Fibroblast of villous mesenchyme (primary cell): ENCODE measurements at regions not wholly inside any gene's neighbourhood (a gene's known extent, or its start where the extent isn't known, plus 50 kb on each side); places are given as distances from the start of the nearest gene placed in this dataset.

Source experiments
- DNase-seq: peaks from one replicate; pipeline ENCODE4 v3.0.0-alpha.2; 2010; ENCODE audit warnings: low read depth
- H3K4me3 ChIP-seq: 2 replicates; pipeline ENCODE4 v1.5.1; 2011; ENCODE audit warnings: low read depth, mild to moderate bottlenecking, low read length
- TF ChIP-seq, protein P1 (sequence below): IDR thresholded peaks from 2 replicates; pipeline ENCODE4 v1.5.1; 2012; ENCODE audit warnings: low read depth, mild to moderate bottlenecking, low read length; ENCODE audit not compliant: insufficient read depth

DNA sequence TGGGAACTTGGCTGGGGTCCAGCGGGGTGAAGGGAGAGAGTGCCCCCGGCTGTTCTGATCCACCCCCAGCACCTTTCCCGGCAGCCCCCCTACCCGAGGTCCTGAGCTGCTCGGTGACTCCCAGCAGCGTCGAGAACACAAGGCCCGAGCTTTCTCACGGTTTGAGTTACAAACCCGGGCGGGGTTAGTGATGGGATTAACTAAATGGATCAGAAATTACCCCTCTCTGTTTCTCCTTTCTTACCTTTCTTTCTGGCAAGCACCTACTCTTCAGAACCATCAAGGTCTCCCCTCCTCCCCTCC lies 139.4 kb upstream of the GPC1 start:
- DNase-seq, result no peak
- TF ChIP-seq, protein P1, sequence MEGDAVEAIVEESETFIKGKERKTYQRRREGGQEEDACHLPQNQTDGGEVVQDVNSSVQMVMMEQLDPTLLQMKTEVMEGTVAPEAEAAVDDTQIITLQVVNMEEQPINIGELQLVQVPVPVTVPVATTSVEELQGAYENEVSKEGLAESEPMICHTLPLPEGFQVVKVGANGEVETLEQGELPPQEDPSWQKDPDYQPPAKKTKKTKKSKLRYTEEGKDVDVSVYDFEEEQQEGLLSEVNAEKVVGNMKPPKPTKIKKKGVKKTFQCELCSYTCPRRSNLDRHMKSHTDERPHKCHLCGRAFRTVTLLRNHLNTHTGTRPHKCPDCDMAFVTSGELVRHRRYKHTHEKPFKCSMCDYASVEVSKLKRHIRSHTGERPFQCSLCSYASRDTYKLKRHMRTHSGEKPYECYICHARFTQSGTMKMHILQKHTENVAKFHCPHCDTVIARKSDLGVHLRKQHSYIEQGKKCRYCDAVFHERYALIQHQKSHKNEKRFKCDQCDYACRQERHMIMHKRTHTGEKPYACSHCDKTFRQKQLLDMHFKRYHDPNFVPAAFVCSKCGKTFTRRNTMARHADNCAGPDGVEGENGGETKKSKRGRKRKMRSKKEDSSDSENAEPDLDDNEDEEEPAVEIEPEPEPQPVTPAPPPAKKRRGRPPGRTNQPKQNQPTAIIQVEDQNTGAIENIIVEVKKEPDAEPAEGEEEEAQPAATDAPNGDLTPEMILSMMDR, result no peak
- H3K4me3 ChIP-seq, result no peak overlapping the region

DNA sequence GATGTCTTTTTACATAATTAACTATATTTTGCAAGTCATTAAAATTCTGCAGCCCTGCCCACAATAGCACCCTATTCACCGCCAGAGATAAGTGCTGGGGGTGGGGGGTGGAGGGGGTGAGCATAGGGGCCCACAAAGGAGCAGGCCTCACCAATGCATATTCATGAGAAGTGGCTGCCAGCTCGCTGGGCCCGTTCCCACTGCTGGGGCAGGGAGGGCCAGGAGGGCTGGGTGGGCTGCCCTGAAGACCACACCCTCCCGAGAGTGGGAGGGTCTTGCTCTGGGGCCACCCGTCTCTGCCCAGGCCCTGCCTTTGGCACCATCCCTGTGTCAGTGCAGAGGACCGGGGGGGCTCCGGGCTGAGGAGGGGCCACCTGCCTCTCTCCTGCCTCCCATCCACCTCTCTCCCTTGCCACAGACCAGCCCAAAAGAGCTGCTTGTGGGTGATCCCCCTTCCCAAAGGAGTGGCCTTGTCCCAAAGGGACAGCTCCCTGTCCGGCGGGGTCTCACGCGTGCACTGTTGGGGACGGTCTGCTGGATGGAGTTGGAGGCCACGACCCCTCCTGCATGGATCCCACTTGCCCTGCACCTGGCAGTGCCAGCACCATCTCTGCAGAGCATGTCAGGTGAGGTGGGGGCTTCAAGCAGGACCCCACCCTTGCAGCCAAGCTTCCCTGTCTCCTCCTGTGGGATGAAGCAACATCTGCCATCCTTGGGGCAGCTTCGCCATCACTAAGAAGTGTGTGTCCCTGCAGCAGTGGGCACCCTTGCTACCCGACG lies 138.8 kb upstream of the GPC1 start:
- TF ChIP-seq, protein P1, result no peak
- H3K4me3 ChIP-seq, result no peak overlapping the region
- no peak for DNase-seq

DNA sequence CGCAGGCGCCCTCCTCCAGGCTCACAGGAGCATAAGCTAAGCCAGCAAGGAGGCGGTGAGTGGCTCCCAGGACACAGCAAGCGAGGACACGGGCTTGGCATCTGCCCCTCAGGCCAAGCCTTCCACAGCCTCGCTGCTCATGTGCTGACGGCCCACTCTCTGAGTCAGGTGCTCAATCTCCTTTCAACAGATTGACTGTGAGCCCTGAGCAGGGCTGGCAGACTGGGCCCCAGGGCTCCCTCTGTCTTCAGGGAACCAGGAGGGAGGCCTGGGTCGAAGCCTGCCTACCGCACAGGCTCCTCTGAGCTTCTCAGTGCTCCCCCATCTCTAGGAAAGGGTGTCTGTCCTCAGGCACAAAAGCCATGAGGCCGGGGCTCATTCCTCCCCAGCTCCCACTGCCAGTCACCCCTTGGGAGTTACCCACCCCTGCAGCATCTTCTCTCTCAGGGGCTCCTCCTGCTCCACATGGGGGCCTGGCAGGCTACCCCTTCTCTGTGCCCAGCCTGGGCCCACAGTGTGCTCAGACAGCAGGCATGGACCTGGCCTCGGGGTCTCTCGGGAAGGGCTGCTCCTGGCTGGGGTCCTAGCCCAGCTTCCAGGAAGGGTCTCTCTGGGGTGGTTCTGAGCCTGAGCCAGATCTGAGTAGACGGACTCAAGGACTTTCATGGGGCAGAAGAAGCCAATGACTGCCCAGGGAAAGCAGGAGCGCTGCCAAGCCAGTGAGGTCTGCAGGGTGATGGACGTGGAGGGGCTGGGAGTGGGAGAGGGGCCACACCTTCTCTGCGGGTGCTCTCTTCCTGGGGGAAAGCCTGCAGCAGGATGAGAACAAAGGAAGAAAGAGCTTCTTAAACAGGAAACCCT lies 138.0 kb upstream of the GPC1 start:
- TF ChIP-seq, protein P1, result no peak
- no peak for DNase-seq
- no peak overlapping the region for H3K4me3 ChIP-seq

DNA sequence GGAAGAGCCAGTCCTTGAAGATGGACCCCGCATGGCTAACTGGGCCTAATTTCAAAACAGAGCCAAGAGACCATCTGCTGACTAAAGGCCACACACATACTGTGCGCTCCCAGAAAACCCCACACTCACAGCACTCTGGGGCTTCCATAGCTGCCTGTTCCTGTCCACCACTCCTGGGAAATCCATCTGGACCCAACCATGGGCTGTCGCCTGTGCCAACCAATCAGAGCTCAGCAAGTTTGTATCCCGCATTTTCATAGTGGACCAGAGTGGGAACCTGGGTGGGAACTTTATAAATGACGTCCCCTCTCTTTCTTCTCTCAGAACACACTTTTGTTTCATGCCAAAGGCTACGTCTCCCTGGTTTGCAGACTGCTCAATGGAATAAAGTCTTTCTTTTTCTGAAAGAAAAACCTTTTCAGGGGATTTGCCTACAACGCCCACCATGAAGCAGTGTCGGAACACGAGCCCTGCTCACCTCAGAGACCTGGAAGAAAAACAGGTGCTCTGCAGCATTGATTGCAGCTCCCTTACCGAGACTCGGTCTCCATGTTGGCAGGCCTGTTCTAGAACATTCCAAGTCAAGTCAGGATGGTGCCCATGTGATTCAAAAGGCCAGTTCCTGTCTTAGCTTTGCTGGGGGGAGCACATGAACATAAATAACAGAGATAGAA lies 137.2 kb upstream of the GPC1 start:
- TF ChIP-seq, protein P1, result no peak
- no peak overlapping the region for H3K4me3 ChIP-seq
- DNase-seq, result no peak

DNA sequence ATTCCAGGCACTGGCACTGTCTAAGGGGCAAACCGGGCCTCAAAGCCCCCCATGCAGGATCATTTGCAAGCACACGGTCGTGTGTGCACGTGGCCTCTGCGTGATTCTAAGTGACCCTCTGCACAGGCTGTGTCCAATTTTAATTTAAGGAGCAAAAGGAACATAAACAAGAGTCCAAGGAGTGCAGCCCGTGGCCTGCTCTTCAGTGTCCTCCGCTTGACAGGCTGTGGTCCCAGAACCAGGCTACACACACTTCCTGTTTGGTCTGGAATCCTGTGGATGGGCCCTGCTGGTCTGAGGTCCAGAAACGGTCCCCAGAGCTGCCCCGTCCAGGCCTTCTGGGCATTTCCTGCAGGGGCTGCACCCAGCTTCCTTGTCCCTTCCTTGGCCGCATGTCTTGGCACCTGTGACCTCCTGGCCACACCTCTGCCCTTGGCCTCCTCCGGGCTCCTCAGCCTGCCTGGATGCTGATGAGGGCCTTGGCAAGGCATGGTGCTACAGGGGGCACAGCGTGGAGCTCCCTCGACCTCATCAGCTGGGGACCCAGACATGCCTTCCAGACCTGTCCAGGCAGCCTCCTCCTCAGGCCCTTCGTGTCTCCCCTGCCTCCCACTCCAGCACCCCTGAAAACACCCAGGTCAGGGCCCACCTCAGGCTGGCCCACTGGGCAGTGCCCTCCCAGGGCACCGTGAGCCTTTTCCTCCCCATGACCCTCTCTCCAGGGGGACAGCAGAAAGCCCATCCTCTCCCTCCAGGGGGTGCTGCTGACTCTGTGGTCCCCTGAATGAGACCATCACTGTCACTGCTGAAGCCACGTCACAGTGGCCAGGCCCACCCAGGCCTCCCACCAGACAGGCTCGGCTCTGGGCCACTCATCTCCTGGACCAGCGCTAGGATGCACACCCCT lies 136.4 kb upstream of the GPC1 start:
- no peak overlapping the region for H3K4me3 ChIP-seq
- TF ChIP-seq, protein P1, result peak; percentile 29
- no peak for DNase-seq

DNA sequence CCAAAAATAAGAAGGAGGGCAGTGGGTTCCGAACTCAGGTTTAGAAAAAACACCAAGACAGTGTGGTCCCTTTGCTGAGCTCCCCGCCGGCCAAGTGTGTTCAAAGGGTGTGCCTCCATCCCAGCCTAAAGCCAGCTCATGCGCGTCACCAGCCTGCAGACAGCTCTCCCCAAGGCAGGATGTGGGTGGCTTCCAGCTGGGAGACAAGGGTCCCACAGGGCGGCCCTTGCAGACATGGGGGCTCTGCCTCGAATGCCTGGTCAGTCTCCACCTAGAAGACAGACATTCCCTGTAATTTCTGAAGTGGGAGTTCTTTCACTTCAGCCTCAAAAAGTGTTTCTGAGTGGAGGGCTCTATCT lies 135.8 kb upstream of the GPC1 start:
- TF ChIP-seq, protein P1, result no peak
- DNase-seq, result no peak
- no peak overlapping the region for H3K4me3 ChIP-seq
